ENCODE measurements at regions not wholly inside any gene's neighbourhood (a gene's known extent, or its start where the extent isn't known, plus 50 kb on each side); places are given as distances from the start of the nearest gene placed in this dataset.
A peak's percentile ranks its signal among the peaks of the same experiment; 100 is the strongest.

DNA sequence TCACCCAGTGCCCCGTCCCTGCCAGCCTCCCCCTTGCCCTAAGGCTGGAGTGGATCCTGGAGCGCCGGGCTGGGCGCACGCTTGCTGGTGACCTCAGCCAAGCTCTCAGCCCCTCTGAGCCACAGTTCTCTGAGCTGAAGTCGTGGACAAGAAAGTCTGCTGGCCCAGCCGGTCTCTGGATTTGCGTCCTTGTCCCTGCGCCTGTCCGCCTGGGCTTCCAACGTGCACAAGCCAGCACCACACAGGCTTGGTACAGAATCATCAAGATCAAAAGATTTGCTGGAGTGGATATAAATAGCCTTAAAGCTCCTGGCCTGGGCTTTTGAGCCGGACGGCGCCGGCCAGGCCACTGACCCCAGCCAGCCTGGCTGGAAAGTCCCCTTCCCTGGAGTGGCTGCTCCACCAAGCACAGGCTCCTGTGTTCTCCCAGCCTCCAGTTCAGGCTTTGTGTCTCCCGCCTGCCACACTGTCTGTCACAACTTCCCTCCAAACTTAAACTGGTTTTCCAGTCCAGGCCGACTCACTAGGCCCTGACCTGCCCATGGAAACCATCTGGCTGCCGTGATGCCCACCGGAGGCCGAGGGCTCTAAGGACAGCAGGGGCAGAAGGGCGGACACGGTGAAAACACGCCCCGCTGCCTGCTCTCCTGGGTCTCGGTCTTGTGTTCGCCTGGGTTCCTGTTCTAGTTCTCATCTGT is 156.2 kb downstream of the NUP210 start:
- Histone ChIP-seq H3K18ac (ENCODE audit: low read depth in 1 of 2, low read length in 2 of 2) (no peak overlapping the region), H2BK5ac (ENCODE audit: low read depth, low read length, poor library complexity, severe bottlenecking) (no peak overlapping the region), H3K36me3 (ENCODE audit: control insufficient read depth in 1 of 2, insufficient read depth in 2 of 2, low read depth in 1 of 2, low read length in 2 of 2) (no peaks in the 10 kb centered on the region), H3K9me3 (ENCODE audit: control insufficient read depth, low read length) (peaks cover 4% of the 10 kb centered on the region), H3K4me2 (ENCODE audit: low read length, poor library complexity, severe bottlenecking) (no peak overlapping the region), H2BK12ac (ENCODE audit: low read length in 2 of 2) (no peak overlapping the region), H3K23ac (ENCODE audit: low read length in 2 of 2) (no peak overlapping the region), H2AK5ac (ENCODE audit: low read length, severe bottlenecking) (no peak overlapping the region), H3K14ac (ENCODE audit: low read length in 2 of 2) (peak overlapping the region in 1 of 2 experiments; percentile 44), H3K4me1 (ENCODE audit: control insufficient read depth, insufficient read depth, low read depth, low read length) (peaks cover 2% of the 10 kb centered on the region), H3K4me3 (ENCODE audit: insufficient read depth in 1 of 2, low read depth in 1 of 2, low read length in 2 of 2) (no peak overlapping the region), H2AFZ (ENCODE audit: low read depth, low read length) (peak overlapping the region; percentile 7), H3K79me1 (replicated peaks; ENCODE audit: low read length, poor library complexity, severe bottlenecking) (no peaks in the 10 kb centered on the region), H4K91ac (ENCODE audit: low read length) (no peak overlapping the region), H3K9ac (ENCODE audit: low read length) (no peak overlapping the region), H3K4ac (ENCODE audit: low read depth in 1 of 2, low read length in 2 of 2) (no peak overlapping the region), H2BK15ac (ENCODE audit: low read depth, poor library complexity, severe bottlenecking) (no peak overlapping the region), H2BK120ac (ENCODE audit: low read depth, low read length) (no peak overlapping the region), H3K27me3 (ENCODE audit: control insufficient read depth in 1 of 2, insufficient read depth in 1 of 2, low read length in 2 of 2) (peaks cover 10 to 36% of the 10 kb centered on the region in 2 experiments), H4K8ac (ENCODE audit: low read length) (no peak overlapping the region), H3K27ac (ENCODE audit: low read length, poor library complexity, severe bottlenecking) (no peak overlapping the region)
- 67% methylated on average over 26 of the region's 26 CpGs for WGBS
- peak; percentile 7 for DNase-seq

GRCh38 chr3:13262493-13263211 is 157.5 kb downstream of the NUP210 start:
- H3K14ac ChIP-seq (ENCODE audit: low read length in 2 of 2): no peak overlapping the region
- H3K4ac ChIP-seq (ENCODE audit: low read depth in 1 of 2, low read length in 2 of 2): no peak overlapping the region
- H2BK15ac ChIP-seq (ENCODE audit: low read depth, poor library complexity, severe bottlenecking): no peak overlapping the region
- H2BK120ac ChIP-seq (ENCODE audit: low read depth, low read length): no peak overlapping the region
- H2BK5ac ChIP-seq (ENCODE audit: low read depth, low read length, poor library complexity, severe bottlenecking): no peak overlapping the region
- H3K9me3 ChIP-seq (ENCODE audit: control insufficient read depth, low read length): peaks cover 4% of the 10 kb centered on the region
- H3K9ac ChIP-seq (ENCODE audit: low read length): no peak overlapping the region
- no peak overlapping the region for H4K8ac ChIP-seq (ENCODE audit: low read length)
- peak; percentile 24 for DNase-seq
- H2BK12ac ChIP-seq (ENCODE audit: low read length in 2 of 2): no peak overlapping the region
- no peak overlapping the region for H4K91ac ChIP-seq (ENCODE audit: low read length)
- WGBS: 62% methylated on average over 7 of the region's 7 CpGs
- no peak overlapping the region for H3K27ac ChIP-seq (ENCODE audit: low read length, poor library complexity, severe bottlenecking)
- H3K18ac ChIP-seq (ENCODE audit: low read depth in 1 of 2, low read length in 2 of 2): no peak overlapping the region
- H3K79me1 ChIP-seq (replicated peaks; ENCODE audit: low read length, poor library complexity, severe bottlenecking): no peaks in the 10 kb centered on the region
- H3K4me2 ChIP-seq (ENCODE audit: low read length, poor library complexity, severe bottlenecking): no peak overlapping the region
- H3K36me3 ChIP-seq (ENCODE audit: control insufficient read depth in 1 of 2, insufficient read depth in 2 of 2, low read depth in 1 of 2, low read length in 2 of 2): no peaks in the 10 kb centered on the region
- H2AFZ ChIP-seq (ENCODE audit: low read depth, low read length): no peak overlapping the region
- H3K4me1 ChIP-seq (ENCODE audit: control insufficient read depth, insufficient read depth, low read depth, low read length): peaks cover 2% of the 10 kb centered on the region
- peaks cover 13 to 44% of the 10 kb centered on the region in 2 experiments for H3K27me3 ChIP-seq (ENCODE audit: control insufficient read depth in 1 of 2, insufficient read depth in 1 of 2, low read length in 2 of 2)
- H3K23ac ChIP-seq (ENCODE audit: low read length in 2 of 2): no peak overlapping the region
- H2AK5ac ChIP-seq (ENCODE audit: low read length, severe bottlenecking): no peak overlapping the region
- H3K4me3 ChIP-seq (ENCODE audit: insufficient read depth in 1 of 2, low read depth in 1 of 2, low read length in 2 of 2): no peak overlapping the region

DNA sequence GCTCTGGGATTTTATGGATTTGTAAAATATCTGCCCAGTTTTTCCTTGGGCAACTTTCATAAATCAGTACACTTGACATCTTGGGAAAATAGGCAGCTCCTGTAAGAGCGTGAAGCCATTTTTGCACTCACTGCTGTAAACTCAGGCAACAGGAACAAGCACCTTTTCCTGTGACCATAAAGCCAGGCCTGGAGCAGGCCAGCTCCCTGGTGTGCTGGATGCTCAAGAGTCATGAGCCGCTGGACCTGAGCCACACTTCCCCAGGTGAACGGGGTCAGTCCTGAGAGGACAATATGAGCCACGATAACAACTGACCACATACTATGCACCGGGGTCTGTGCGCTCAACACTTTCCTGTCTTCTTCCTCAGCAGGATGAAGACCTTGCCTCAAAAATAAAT is 158.2 kb downstream of the NUP210 start:
- Histone ChIP-seq H2BK12ac (ENCODE audit: low read length in 2 of 2) (no peak overlapping the region), H2AK5ac (ENCODE audit: low read length, severe bottlenecking) (no peak overlapping the region), H2BK120ac (ENCODE audit: low read depth, low read length) (no peak overlapping the region), H2AFZ (ENCODE audit: low read depth, low read length) (no peak overlapping the region), H2BK5ac (ENCODE audit: low read depth, low read length, poor library complexity, severe bottlenecking) (no peak overlapping the region), H2BK15ac (ENCODE audit: low read depth, poor library complexity, severe bottlenecking) (no peak overlapping the region), H3K27me3 (ENCODE audit: control insufficient read depth in 1 of 2, insufficient read depth in 1 of 2, low read length in 2 of 2) (peaks cover 15 to 49% of the 10 kb centered on the region in 2 experiments), H3K14ac (ENCODE audit: low read length in 2 of 2) (no peak overlapping the region), H3K9me3 (ENCODE audit: control insufficient read depth, low read length) (peaks cover 4% of the 10 kb centered on the region), H4K91ac (ENCODE audit: low read length) (no peak overlapping the region), H3K9ac (ENCODE audit: low read length) (no peak overlapping the region), H3K18ac (ENCODE audit: low read depth in 1 of 2, low read length in 2 of 2) (no peak overlapping the region), H3K79me1 (replicated peaks; ENCODE audit: low read length, poor library complexity, severe bottlenecking) (no peaks in the 10 kb centered on the region), H3K4me3 (ENCODE audit: insufficient read depth in 1 of 2, low read depth in 1 of 2, low read length in 2 of 2) (no peak overlapping the region), H3K4ac (ENCODE audit: low read depth in 1 of 2, low read length in 2 of 2) (no peak overlapping the region), H3K4me1 (ENCODE audit: control insufficient read depth, insufficient read depth, low read depth, low read length) (peaks cover 2% of the 10 kb centered on the region), H4K8ac (ENCODE audit: low read length) (no peak overlapping the region), H3K36me3 (ENCODE audit: control insufficient read depth in 1 of 2, insufficient read depth in 2 of 2, low read depth in 1 of 2, low read length in 2 of 2) (no peaks in the 10 kb centered on the region), H3K23ac (ENCODE audit: low read length in 2 of 2) (no peak overlapping the region), H3K27ac (ENCODE audit: low read length, poor library complexity, severe bottlenecking) (no peak overlapping the region), H3K4me2 (ENCODE audit: low read length, poor library complexity, severe bottlenecking) (no peak overlapping the region)
- WGBS: 79% methylated on average over 3 of the region's 6 CpGs
- no peak for DNase-seq

GRCh38 chr3:13261104-13261830 is 158.9 kb downstream of the NUP210 start:
- Histone ChIP-seq H3K4me1 (ENCODE audit: control insufficient read depth, insufficient read depth, low read depth, low read length) (peaks cover 2% of the 10 kb centered on the region), H3K79me1 (replicated peaks; ENCODE audit: low read length, poor library complexity, severe bottlenecking) (no peaks in the 10 kb centered on the region), H2AFZ (ENCODE audit: low read depth, low read length) (no peak overlapping the region), H4K91ac (ENCODE audit: low read length) (no peak overlapping the region), H2BK120ac (ENCODE audit: low read depth, low read length) (no peak overlapping the region), H3K23ac (ENCODE audit: low read length in 2 of 2) (no peak overlapping the region), H3K9ac (ENCODE audit: low read length) (no peak overlapping the region), H3K9me3 (ENCODE audit: control insufficient read depth, low read length) (peaks cover 4% of the 10 kb centered on the region), H2AK5ac (ENCODE audit: low read length, severe bottlenecking) (no peak overlapping the region), H3K4me3 (ENCODE audit: insufficient read depth in 1 of 2, low read depth in 1 of 2, low read length in 2 of 2) (no peak overlapping the region), H3K27ac (ENCODE audit: low read length, poor library complexity, severe bottlenecking) (no peak overlapping the region), H3K36me3 (ENCODE audit: control insufficient read depth in 1 of 2, insufficient read depth in 2 of 2, low read depth in 1 of 2, low read length in 2 of 2) (no peaks in the 10 kb centered on the region), H2BK15ac (ENCODE audit: low read depth, poor library complexity, severe bottlenecking) (no peak overlapping the region), H3K14ac (ENCODE audit: low read length in 2 of 2) (no peak overlapping the region), H3K4me2 (ENCODE audit: low read length, poor library complexity, severe bottlenecking) (no peak overlapping the region), H2BK5ac (ENCODE audit: low read depth, low read length, poor library complexity, severe bottlenecking) (no peak overlapping the region), H3K27me3 (ENCODE audit: control insufficient read depth in 1 of 2, insufficient read depth in 1 of 2, low read length in 2 of 2) (peaks cover 12 to 54% of the 10 kb centered on the region in 2 experiments), H2BK12ac (ENCODE audit: low read length in 2 of 2) (no peak overlapping the region), H3K18ac (ENCODE audit: low read depth in 1 of 2, low read length in 2 of 2) (no peak overlapping the region), H4K8ac (ENCODE audit: low read length) (no peak overlapping the region), H3K4ac (ENCODE audit: low read depth in 1 of 2, low read length in 2 of 2) (no peak overlapping the region)
- WGBS: 83% methylated on average over 15 of the region's 15 CpGs
- no peak for DNase-seq

All from mesenchymal stem cell (in vitro differentiated cells and primary cell).